NT2/D1 (cell line): ENCODE measurements at regions not wholly inside any gene's neighbourhood (a gene's known extent, or its start where the extent isn't known, plus 50 kb on each side); places are given as distances from the start of the nearest gene placed in this dataset.

ENCODE experiments used
- DNase-seq: peaks from one replicate; pipeline ENCODE4 v3.0.0-alpha.2; 2011; ENCODE audit warnings: low read depth, low spot score
- H3K27me3 ChIP-seq: 2 replicates; pipeline ENCODE4 v1.6.0; 2011; ENCODE audit warnings: mild to moderate bottlenecking; ENCODE audit not compliant: insufficient read length, insufficient read depth
- H3K36me3 ChIP-seq: 2 replicates; pipeline ENCODE4 v1.6.1; 2011; ENCODE audit warnings: mild to moderate bottlenecking, low read length, mixed read lengths; ENCODE audit not compliant: insufficient read depth, insufficient read length
- H3K4me1 ChIP-seq: 2 replicates; pipeline ENCODE4 v1.5.1; 2011; ENCODE audit not compliant: insufficient read depth, insufficient read length
- H3K4me3 ChIP-seq: 2 replicates; pipeline ENCODE4 v1.5.1; 2011; ENCODE audit warnings: low read depth; ENCODE audit not compliant: insufficient read length
- H3K9ac ChIP-seq: 2 replicates; pipeline ENCODE4 v1.6.0; 2011; ENCODE audit warnings: low read depth; ENCODE audit not compliant: insufficient read length
- H3K9me3 ChIP-seq: 2 replicates; pipeline ENCODE4 v1.5.1; 2011; ENCODE audit warnings: mild to moderate bottlenecking, low read length; ENCODE audit not compliant: insufficient read depth
- SUZ12 ChIP-seq: IDR thresholded peaks from 2 replicates; pipeline ENCODE4 v1.6.1; 2011; ENCODE audit not compliant: insufficient read length, insufficient read depth; ENCODE audit errors: extremely low read depth
- YY1 ChIP-seq: IDR thresholded peaks from 2 replicates; pipeline ENCODE4 v1.6.1; 2011; ENCODE audit not compliant: insufficient read length, insufficient read depth
- ZNF274 ChIP-seq: IDR thresholded peaks from 2 replicates; pipeline ENCODE4 v1.6.1; 2011; ENCODE audit warnings: mild to moderate bottlenecking, low read depth, low read length

GRCh38 chr1:2932671-2933350 is 88.5 kb upstream of the ACTRT2 start:
- H3K9me3 ChIP-seq = no peaks in the 10 kb centered on the region
- H3K36me3 ChIP-seq = no peaks in the 10 kb centered on the region
- no peaks in the 10 kb centered on the region for H3K27me3 ChIP-seq

GRCh38 chr1:2933431-2934155 is 87.7 kb upstream of the ACTRT2 start:
- H3K36me3 ChIP-seq = no peaks in the 10 kb centered on the region
- no peak for TF ChIP-seq ZNF274
- TF ChIP-seq YY1 = no peak

More at GRCh38 chr1:2932671-2933350, 88.5 kb upstream of the ACTRT2 start:
- Histone ChIP-seq H3K4me1 (peaks cover 3% of the 10 kb centered on the region), H3K4me3 (no peak overlapping the region), H3K9ac (no peak overlapping the region)
- DNase-seq = no peak
- TF ChIP-seq YY1 (no peak), ZNF274 (no peak), SUZ12 (no peak)

GRCh38 chr1:2934156-2934540 is 87.1 kb upstream of the ACTRT2 start:
- no peak for DNase-seq
- H3K4me1 ChIP-seq = peaks cover 3% of the 10 kb centered on the region
- H3K4me3 ChIP-seq = no peak overlapping the region
- H3K27me3 ChIP-seq = no peaks in the 10 kb centered on the region
- no peaks in the 10 kb centered on the region for H3K36me3 ChIP-seq
- no peak overlapping the region for H3K9ac ChIP-seq
- H3K9me3 ChIP-seq = no peaks in the 10 kb centered on the region
- no peak for TF ChIP-seq SUZ12
- TF ChIP-seq ZNF274 = no peak
- TF ChIP-seq YY1 = no peak

More at GRCh38 chr1:2933431-2934155, 87.7 kb upstream of the ACTRT2 start:
- Histone ChIP-seq H3K4me3 (no peak overlapping the region), H3K9me3 (no peaks in the 10 kb centered on the region), H3K4me1 (peaks cover 3% of the 10 kb centered on the region), H3K27me3 (no peaks in the 10 kb centered on the region), H3K9ac (no peak overlapping the region)
- no peak for DNase-seq

GRCh38 chr1:2934642-2935081 is 86.6 kb upstream of the ACTRT2 start:
- no peaks in the 10 kb centered on the region for H3K36me3 ChIP-seq
- peaks cover 3% of the 10 kb centered on the region for H3K4me1 ChIP-seq
- H3K9ac ChIP-seq = no peak overlapping the region
- TF ChIP-seq ZNF274 (no peak), YY1 (no peak), SUZ12 (no peak)
- H3K27me3 ChIP-seq = no peaks in the 10 kb centered on the region
- DNase-seq = no peak
- H3K9me3 ChIP-seq = no peaks in the 10 kb centered on the region
- H3K4me3 ChIP-seq = no peak overlapping the region

GRCh38 chr1:2935184-2935583 is 86.1 kb upstream of the ACTRT2 start:
- no peak for TF ChIP-seq YY1
- TF ChIP-seq ZNF274 = no peak
- TF ChIP-seq SUZ12 = no peak
- no peak overlapping the region for H3K4me3 ChIP-seq
- H3K9ac ChIP-seq = no peak overlapping the region
- H3K9me3 ChIP-seq = no peaks in the 10 kb centered on the region
- peaks cover 3% of the 10 kb centered on the region for H3K4me1 ChIP-seq
- no peak for DNase-seq
- no peaks in the 10 kb centered on the region for H3K36me3 ChIP-seq
- H3K27me3 ChIP-seq = no peaks in the 10 kb centered on the region

DNA sequence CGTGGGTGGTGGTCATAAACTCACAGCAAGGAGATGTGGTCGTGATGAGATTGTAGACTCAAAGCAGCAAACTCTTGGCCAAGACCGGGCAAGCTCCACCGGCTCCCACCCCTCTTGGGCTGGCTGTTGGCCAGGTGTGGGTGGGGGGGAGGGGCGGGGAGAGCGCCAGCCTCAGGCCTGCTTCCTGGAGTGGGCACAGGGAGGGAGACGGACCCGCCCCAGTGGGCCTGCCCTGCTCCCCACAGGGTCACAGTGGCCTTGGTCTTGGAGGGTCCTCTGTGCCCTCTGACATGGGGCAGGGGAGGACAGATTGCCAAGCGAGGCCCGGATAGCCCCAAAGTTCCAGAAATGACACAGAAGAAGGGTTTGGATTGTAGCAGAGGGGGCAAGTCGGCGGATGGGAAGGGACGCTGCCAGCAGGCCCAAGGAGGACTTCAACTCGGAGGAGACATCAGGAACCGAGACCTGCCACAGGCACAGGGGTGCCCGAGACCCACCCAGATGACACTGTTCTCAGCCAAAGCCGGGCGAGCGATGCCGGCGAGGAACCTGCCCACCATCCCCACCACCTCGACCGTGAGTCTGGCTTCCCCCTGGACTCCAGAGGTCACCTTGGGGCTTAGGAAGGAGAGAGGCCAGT is 85.4 kb upstream of the ACTRT2 start:
- TF ChIP-seq YY1 (no peak), SUZ12 (no peak), ZNF274 (no peak)
- Histone ChIP-seq H3K9me3 (no peaks in the 10 kb centered on the region), H3K9ac (no peak overlapping the region), H3K36me3 (no peaks in the 10 kb centered on the region), H3K4me3 (no peak overlapping the region), H3K27me3 (no peaks in the 10 kb centered on the region), H3K4me1 (peaks cover 3% of the 10 kb centered on the region)
- DNase-seq = no peak
